Lower lobe of right lung (tissue), 2 donors: ENCODE measurements at regions not wholly inside any gene's neighbourhood (a gene's known extent, or its start where the extent isn't known, plus 50 kb on each side); places are given as distances from the start of the nearest gene placed in this dataset.
A peak's percentile ranks its signal among the peaks of the same experiment; 100 is the strongest.

Experiments used
- ATAC-seq, 2 donors: fragments of 200-7000 bp; cut with Tn5 transposase; one replicate each; pipeline ENCODE4 v1.9.1; 2020 to 2022; ENCODE audit warnings: mild to moderate bottlenecking in 2 of 2, moderate library complexity in 2 of 2
- DNase-seq: peaks from one replicate; pipeline ENCODE4 v3.0.0-alpha.2; 2020
- H3K27ac ChIP-seq: fragments of 200-600 bp; one replicate; pipeline ENCODE4 v1.8.0; 2022
- H3K27me3 ChIP-seq: fragments of 200-600 bp; one replicate; pipeline ENCODE4 v1.8.0; 2022; ENCODE audit warnings: low read depth
- H3K36me3 ChIP-seq: fragments of 200-600 bp; one replicate; pipeline ENCODE4 v1.8.0; 2022; ENCODE audit warnings: mild to moderate bottlenecking
- H3K4me1 ChIP-seq: fragments of 200-600 bp; one replicate; pipeline ENCODE4 v1.8.0; 2022
- H3K4me3 ChIP-seq: fragments of 200-600 bp; one replicate; pipeline ENCODE4 v1.8.0; 2022; ENCODE audit warnings: mild to moderate bottlenecking
- H3K9me3 ChIP-seq: fragments of 200-600 bp; one replicate; pipeline ENCODE4 v1.8.0; 2022
- intact Hi-C: fragments of 100-400 bp; cut with DNase I; formaldehyde crosslinking; loops from one replicate; pipeline ENCODE4 v1.11.0; 2022
- TF ChIP-seq, protein P1 (sequence below): fragments of 200-600 bp; IDR thresholded peaks from one replicate; pipeline ENCODE4 v1.8.0; 2022; ENCODE audit warnings: antibody characterized with exemption, mild to moderate bottlenecking
- donor health status: DM: no; HTN: yes; CAD: no; lungs with severe emphysema.

- TF ChIP-seq, protein P1, sequence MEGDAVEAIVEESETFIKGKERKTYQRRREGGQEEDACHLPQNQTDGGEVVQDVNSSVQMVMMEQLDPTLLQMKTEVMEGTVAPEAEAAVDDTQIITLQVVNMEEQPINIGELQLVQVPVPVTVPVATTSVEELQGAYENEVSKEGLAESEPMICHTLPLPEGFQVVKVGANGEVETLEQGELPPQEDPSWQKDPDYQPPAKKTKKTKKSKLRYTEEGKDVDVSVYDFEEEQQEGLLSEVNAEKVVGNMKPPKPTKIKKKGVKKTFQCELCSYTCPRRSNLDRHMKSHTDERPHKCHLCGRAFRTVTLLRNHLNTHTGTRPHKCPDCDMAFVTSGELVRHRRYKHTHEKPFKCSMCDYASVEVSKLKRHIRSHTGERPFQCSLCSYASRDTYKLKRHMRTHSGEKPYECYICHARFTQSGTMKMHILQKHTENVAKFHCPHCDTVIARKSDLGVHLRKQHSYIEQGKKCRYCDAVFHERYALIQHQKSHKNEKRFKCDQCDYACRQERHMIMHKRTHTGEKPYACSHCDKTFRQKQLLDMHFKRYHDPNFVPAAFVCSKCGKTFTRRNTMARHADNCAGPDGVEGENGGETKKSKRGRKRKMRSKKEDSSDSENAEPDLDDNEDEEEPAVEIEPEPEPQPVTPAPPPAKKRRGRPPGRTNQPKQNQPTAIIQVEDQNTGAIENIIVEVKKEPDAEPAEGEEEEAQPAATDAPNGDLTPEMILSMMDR, result no peak
- Histone ChIP-seq H3K27me3 (no peaks in the 10 kb centered on the region), H3K36me3 (no peaks in the 10 kb centered on the region), H3K4me1 (no peaks in the 10 kb centered on the region), H3K27ac (no peak overlapping the region), H3K9me3 (no peaks in the 10 kb centered on the region), H3K4me3 (no peak overlapping the region)
- no peak for DNase-seq
- ATAC-seq, result no peak
- intact Hi-C loops, result no loop called here
Measured at GRCh38 chr4:127204322-127204721, 428.4 kb upstream of the INTU start.

DNA sequence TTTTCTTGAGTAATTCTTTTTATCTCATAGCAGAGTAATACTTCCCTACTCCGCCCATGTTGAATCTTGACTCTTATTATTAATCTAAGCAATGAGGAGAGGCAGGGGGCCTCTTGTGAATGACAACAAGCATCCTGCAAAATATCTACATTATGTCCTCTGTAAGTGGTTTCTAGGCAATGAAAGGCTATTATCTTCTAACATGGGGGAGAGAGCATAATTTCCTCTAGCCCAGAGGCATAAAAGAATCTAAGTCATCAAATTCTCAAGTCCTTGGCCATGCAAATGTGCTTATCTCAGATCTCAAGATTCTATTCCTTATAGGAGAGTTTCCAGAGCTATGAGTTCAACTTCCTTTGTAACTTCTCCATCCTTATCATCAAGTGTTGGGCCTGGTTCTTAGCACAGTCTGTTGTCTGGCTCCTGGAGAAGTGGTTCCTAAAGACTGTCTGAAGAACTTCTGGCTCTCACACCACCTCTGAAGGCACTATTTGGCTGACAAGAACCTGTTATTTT, 423.1 kb upstream of the INTU start:
- Histone ChIP-seq H3K4me1 (no peaks in the 10 kb centered on the region), H3K27me3 (no peaks in the 10 kb centered on the region), H3K9me3 (no peaks in the 10 kb centered on the region), H3K4me3 (no peak overlapping the region), H3K27ac (no peak overlapping the region), H3K36me3 (no peaks in the 10 kb centered on the region)
- intact Hi-C loops, result no loop called here
- no peak for ATAC-seq
- TF ChIP-seq, protein P1, result no peak
- no peak for DNase-seq

GRCh38 chr4:127210893-127211649, 421.7 kb upstream of the INTU start:
- no peak overlapping the region for H3K27ac ChIP-seq
- TF ChIP-seq, protein P1, result no peak
- no peak for DNase-seq
- intact Hi-C loops, result no loop called here
- peak in 1 of 2 donors; percentile 46 for ATAC-seq
- H3K9me3 ChIP-seq, result no peaks in the 10 kb centered on the region
- H3K4me1 ChIP-seq, result no peaks in the 10 kb centered on the region
- H3K27me3 ChIP-seq, result no peaks in the 10 kb centered on the region
- no peak overlapping the region for H3K4me3 ChIP-seq
- H3K36me3 ChIP-seq, result no peaks in the 10 kb centered on the region

GRCh38 chr4:127211650-127212560, 420.9 kb upstream of the INTU start:
- Histone ChIP-seq H3K4me1 (no peaks in the 10 kb centered on the region), H3K4me3 (no peak overlapping the region), H3K27me3 (no peaks in the 10 kb centered on the region), H3K27ac (no peak overlapping the region), H3K36me3 (no peaks in the 10 kb centered on the region), H3K9me3 (no peaks in the 10 kb centered on the region)
- intact Hi-C loops, result no loop called here
- TF ChIP-seq, protein P1, result no peak
- no peak for ATAC-seq
- DNase-seq, result no peak

DNA sequence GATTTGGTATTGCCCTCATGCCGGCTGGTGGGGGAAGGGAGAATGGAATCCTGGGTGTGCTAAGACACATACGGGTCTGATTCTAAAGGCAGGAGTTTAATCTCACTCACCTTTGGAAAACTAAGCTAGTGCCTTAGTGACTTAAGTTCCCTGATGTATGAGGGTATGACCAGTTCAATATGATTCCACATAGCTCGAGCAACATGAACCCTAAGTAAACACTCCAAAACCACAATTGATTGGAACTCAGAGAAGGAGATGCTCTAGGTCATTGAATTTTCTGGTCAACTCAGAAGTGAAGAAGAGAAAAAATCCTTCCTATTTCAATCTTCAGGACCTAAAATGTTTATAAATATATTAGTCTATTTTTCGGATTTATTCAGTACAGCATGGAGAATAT, 420.1 kb upstream of the INTU start:
- Histone ChIP-seq H3K4me3 (no peak overlapping the region), H3K27ac (no peak overlapping the region), H3K27me3 (no peaks in the 10 kb centered on the region), H3K9me3 (no peaks in the 10 kb centered on the region), H3K4me1 (no peaks in the 10 kb centered on the region), H3K36me3 (no peaks in the 10 kb centered on the region)
- intact Hi-C loops, result no loop called here
- ATAC-seq (no peak), DNase-seq (no peak)
- TF ChIP-seq, protein P1, result no peak
